IMR-90 (cell line): ENCODE measurements at regions not wholly inside any gene's neighbourhood (a gene's known extent, or its start where the extent isn't known, plus 50 kb on each side); places are given as distances from the start of the nearest gene placed in this dataset.
"Not testable (repeated sequence)": the region's sequence is repeated elsewhere in the genome, so short reads cannot be mapped to it uniquely, and the experiment has no call there.

ENCODE experiments used
- ATAC-seq: fragments of 200-7000 bp; cut with Tn5 transposase; 2 replicates; pipeline ENCODE4 v1.9.1; 2020; ENCODE audit warnings: low read depth, mild to moderate bottlenecking, moderate library complexity
- BruUV-seq: library from RNA; stranded (reverse); fragments of 400-500 nt; replicated peaks from 2 replicates; lab custom pipeline; 2021; lab: Mats Ljungman, UMichigan
- CTCF ChIA-PET: fragments of 300-600 bp; formaldehyde crosslinking; extraction: SDS; loops from one replicate; lab custom pipeline; 2021; ENCODE audit warnings: antibody characterized with exemption; lab: Yijun Ruan, JAX
- POLR2A ChIA-PET: fragments of 300-600 bp; sonication (Branson Sonifier 250); formaldehyde crosslinking; loops from one replicate; lab custom pipeline; 2022; ENCODE audit warnings: antibody characterized with exemption; ENCODE audit not compliant: unreplicated experiment; lab: Charles Lee
- DNase-seq: peaks from one replicate; pipeline ENCODE4 v3.0.0; 2013
- H2AFZ ChIP-seq: replicated peaks from 2 replicates; pipeline ENCODE3; 2013; ENCODE audit warnings: low read length, mild to moderate bottlenecking; ENCODE audit not compliant: poor library complexity
- H2AK5ac ChIP-seq: 2 replicates; pipeline ENCODE4 v1.6.1; 2013; ENCODE audit warnings: low read depth, low read length, inconsistent platforms
- H2AK9ac ChIP-seq: replicated peaks from 2 replicates; pipeline ENCODE3; 2013; ENCODE audit warnings: mild to moderate bottlenecking, low read depth, low read length, moderate library complexity; ENCODE audit not compliant: poor library complexity
- H2BK120ac ChIP-seq: 2 replicates; pipeline ENCODE4 v1.6.1; 2013; ENCODE audit warnings: low read depth, low read length, inconsistent platforms
- H2BK15ac ChIP-seq: 3 replicates; pipeline ENCODE4 v1.6.1; 2013; ENCODE audit warnings: low read depth, low read length, inconsistent platforms
- H2BK20ac ChIP-seq: 2 replicates; pipeline ENCODE4 v1.6.1; 2013; ENCODE audit warnings: low read depth, mild to moderate bottlenecking, inconsistent platforms, low read length, moderate library complexity
- H2BK5ac ChIP-seq: 2 replicates; pipeline ENCODE4 v1.6.1; 2013; ENCODE audit warnings: mild to moderate bottlenecking, low read depth, low read length, inconsistent platforms; ENCODE audit not compliant: poor library complexity, severe bottlenecking
- H3K14ac ChIP-seq: replicated peaks from 2 replicates; pipeline ENCODE4 v1.6.1; 2013; ENCODE audit warnings: low read depth, low read length, inconsistent platforms
- H3K18ac ChIP-seq: 2 replicates; pipeline ENCODE4 v1.6.1; 2013; ENCODE audit warnings: low read depth, low read length, control low read depth
- H3K23ac ChIP-seq: 2 replicates; pipeline ENCODE4 v1.6.1; 2013; ENCODE audit warnings: low read depth, low read length, inconsistent platforms
- H3K27ac ChIP-seq: 2 replicates; pipeline ENCODE4 v1.5.1; 2013; ENCODE audit warnings: mild to moderate bottlenecking, control low read depth, low read length; ENCODE audit not compliant: insufficient read depth
- H3K27me3 ChIP-seq: 2 replicates; pipeline ENCODE4 v1.6.1; 2013; ENCODE audit warnings: low read length; ENCODE audit not compliant: control insufficient read depth, insufficient read depth
- H3K36me3 ChIP-seq: 2 replicates; pipeline ENCODE4 v1.6.1; 2013; ENCODE audit warnings: low read length, mixed read lengths; ENCODE audit not compliant: control insufficient read depth, insufficient read depth
- H3K4ac ChIP-seq: 2 replicates; pipeline ENCODE4 v1.6.1; 2013; ENCODE audit warnings: low read depth, low read length, inconsistent platforms
- H3K4me1 ChIP-seq: 2 replicates; pipeline ENCODE4 v1.6.1; 2013; ENCODE audit warnings: low read length, mixed read lengths; ENCODE audit not compliant: control insufficient read depth, insufficient read depth
- H3K4me2 ChIP-seq: 2 replicates; pipeline ENCODE4 v1.6.1; 2013; ENCODE audit warnings: low read depth, mild to moderate bottlenecking, control low read depth, low read length, moderate library complexity
- H3K4me3 ChIP-seq: 2 replicates; pipeline ENCODE4 v1.5.1; 2013; ENCODE audit warnings: low read depth, mild to moderate bottlenecking, control low read depth, low read length, moderate library complexity; ENCODE audit not compliant: insufficient read depth
- H3K56ac ChIP-seq: 2 replicates; pipeline ENCODE4 v1.6.1; 2013; ENCODE audit warnings: low read length, inconsistent platforms; ENCODE audit not compliant: insufficient read depth; ENCODE audit errors: extremely low read depth
- H3K79me1 ChIP-seq, 2 experiments: 2 replicates each; pipeline ENCODE4 v1.6.1; 2013; ENCODE audit warnings: low read length in 2 of 2, inconsistent platforms in 1 of 2, low read depth in 1 of 2
- H3K9ac ChIP-seq: 2 replicates; pipeline ENCODE4 v1.6.1; 2013; ENCODE audit warnings: low read depth, low read length, control low read depth
- H3K9me1 ChIP-seq: 2 replicates; pipeline ENCODE4 v1.6.1; 2013; ENCODE audit warnings: low read length, inconsistent platforms; ENCODE audit not compliant: insufficient read depth
- H3K9me3 ChIP-seq: 2 replicates; pipeline ENCODE4 v1.6.1; 2013; ENCODE audit warnings: low read length; ENCODE audit not compliant: control insufficient read depth, insufficient read depth
- H4K20me1 ChIP-seq: 2 replicates; pipeline ENCODE4 v1.6.1; 2013; ENCODE audit warnings: low read length, inconsistent platforms; ENCODE audit not compliant: insufficient read depth
- H4K5ac ChIP-seq: 2 replicates; pipeline ENCODE4 v1.6.1; 2013; ENCODE audit warnings: mild to moderate bottlenecking, low read depth, low read length, control low read depth
- H4K8ac ChIP-seq, 2 experiments: 2 replicates each; pipeline ENCODE4 v1.6.1; 2013; ENCODE audit warnings: low read depth in 2 of 2, low read length in 2 of 2, control low read depth in 1 of 2, inconsistent platforms in 1 of 2
- H4K91ac ChIP-seq: 2 replicates; pipeline ENCODE4 v1.6.1; 2013; ENCODE audit warnings: low read depth, low read length, inconsistent platforms; ENCODE audit not compliant: insufficient read depth
- WGBS, 2 experiments: methylation state at CpG; one replicate each; pipeline versions ENCODE4 v1.1.5 to v1.1.7; 2013; ENCODE audit warnings: missing lambda C conversion rate in 2 of 2; ENCODE audit not compliant: insufficient read length in 1 of 2; ENCODE audit errors: extremely low coverage in 2 of 2; 5-methylcytosine and 5-hydroxymethylcytosine counted together
- dilution Hi-C: fragments of 300-500 bp; cut with HindIII; formaldehyde crosslinking; loops from one replicate; pipeline ENCODE4 v1.14.3; 2018; ENCODE audit warnings: low sequenced_read_pairs; ENCODE audit not compliant: unreplicated experiment
- in situ Hi-C: fragments of 300-500 bp; cut with MboI; formaldehyde crosslinking; loops from 3 replicates; pipeline ENCODE4 v1.14.3; 2019; ENCODE audit warnings: low sequenced_read_pairs, inconsistent platforms, mixed read lengths
- intact Hi-C: fragments of 100-400 bp; cut with micrococcal nuclease; formaldehyde crosslinking; loops from 2 replicates; pipeline ENCODE4 v1.10.0; 2022

- H4K8ac ChIP-seq, H4K91ac ChIP-seq, H4K20me1 ChIP-seq, H2BK15ac ChIP-seq, H2BK120ac ChIP-seq, H3K18ac ChIP-seq, H3K4me2 ChIP-seq, H3K4me1 ChIP-seq, H3K9me3 ChIP-seq, DNase-seq, in situ Hi-C loops, H2BK5ac ChIP-seq, CTCF ChIA-PET, H3K27me3 ChIP-seq, H3K9ac ChIP-seq, dilution Hi-C loops, H3K9me1 ChIP-seq, H3K23ac ChIP-seq, H3K4ac ChIP-seq, ATAC-seq, H4K5ac ChIP-seq, H3K36me3 ChIP-seq, POLR2A ChIA-PET, H2AK5ac ChIP-seq, intact Hi-C loops, H3K4me3 ChIP-seq, H2AFZ ChIP-seq, BruUV-seq, H2BK20ac ChIP-seq, H3K56ac ChIP-seq, H3K14ac ChIP-seq, H2AK9ac ChIP-seq, H3K27ac ChIP-seq: not testable (repeated sequence)
- WGBS, 2 experiments, result no CpG with 5 or more reads among the region's 5 CpGs
- peaks cover 0 to 12% of the 10 kb centered on the region in 2 experiments; a peak in 1 of 4 replicates for H3K79me1 ChIP-seq
These were observed 61.7 kb upstream of the ROPN1B start for GRCh38 chr3:125907279-125907678.

GRCh38 chr3:125910851-125911250 lies 58.1 kb upstream of the ROPN1B start:
- H3K4me1 ChIP-seq, H3K14ac ChIP-seq, dilution Hi-C loops, CTCF ChIA-PET, ATAC-seq, BruUV-seq, H3K4me2 ChIP-seq, intact Hi-C loops, H2BK20ac ChIP-seq, H3K27me3 ChIP-seq, H4K8ac ChIP-seq, H3K27ac ChIP-seq, H2BK120ac ChIP-seq, DNase-seq, H2AK5ac ChIP-seq, H4K91ac ChIP-seq, H2AFZ ChIP-seq, H3K18ac ChIP-seq, H2BK15ac ChIP-seq, H3K56ac ChIP-seq, in situ Hi-C loops, POLR2A ChIA-PET, H4K20me1 ChIP-seq, H3K9ac ChIP-seq, H2AK9ac ChIP-seq, H3K36me3 ChIP-seq, H3K9me3 ChIP-seq, H3K9me1 ChIP-seq, H2BK5ac ChIP-seq, H3K4me3 ChIP-seq, H3K23ac ChIP-seq, H3K4ac ChIP-seq: not testable (repeated sequence)
- H4K5ac ChIP-seq, result 0 out of 2 replicates have a peak overlapping the region, but pooled peaks have one; percentile 7
- WGBS, 2 experiments, result 100% methylated on average over 2 of the region's 6 CpGs; no CpG with 5 or more reads in 1 of the 2 experiments
- peaks cover 0 to 21% of the 10 kb centered on the region in 2 experiments; a peak in 2 of 4 replicates for H3K79me1 ChIP-seq
